GM23338 (cell line): ENCODE measurements at regions not wholly inside any gene's neighbourhood (a gene's known extent, or its start where the extent isn't known, plus 50 kb on each side); places are given as distances from the start of the nearest gene placed in this dataset.

Experiments used
- ATAC-seq: fragments of 200-7000 bp; cut with Tn5 transposase; 3 replicates; pipeline ENCODE4 v1.9.1; 2020
- DNase-seq: peaks from one replicate; pipeline ENCODE4 v3.0.0-alpha.2; 2015; ENCODE audit warnings: low spot score
- H2AFZ ChIP-seq: fragments of 200-600 bp; sonication (generic); 2 replicates; pipeline ENCODE4 v1.8.0; 2016; ENCODE audit warnings: antibody characterized with exemption, mild to moderate bottlenecking, moderate library complexity
- H3F3A ChIP-seq: fragments of 200-600 bp; sonication (generic); replicated peaks from 2 replicates; pipeline ENCODE4 v1.8.0; 2017; ENCODE audit warnings: antibody characterized with exemption, mixed run types, low read depth
- H3K27ac ChIP-seq: fragments of 200-600 bp; sonication (generic); 2 replicates; pipeline ENCODE4 v1.6.1; 2016; ENCODE audit warnings: low read depth
- H3K27me3 ChIP-seq: fragments of 200-600 bp; sonication (generic); 2 replicates; pipeline ENCODE4 v1.8.0; 2016; ENCODE audit warnings: mild to moderate bottlenecking, mixed run types, moderate library complexity; ENCODE audit not compliant: insufficient read depth
- H3K36me3 ChIP-seq: fragments of 200-600 bp; sonication (generic); 2 replicates; pipeline ENCODE4 v1.8.0; 2016; ENCODE audit warnings: mild to moderate bottlenecking; ENCODE audit not compliant: insufficient read depth
- H3K4me1 ChIP-seq: fragments of 200-600 bp; sonication (generic); 2 replicates; pipeline ENCODE4 v1.8.0; 2016; ENCODE audit warnings: mild to moderate bottlenecking, moderate library complexity; ENCODE audit not compliant: insufficient read depth
- H3K4me2 ChIP-seq: fragments of 200-600 bp; sonication (generic); 2 replicates; pipeline ENCODE4 v1.7.1; 2017; ENCODE audit warnings: mixed run types
- H3K4me3 ChIP-seq: fragments of 200-600 bp; sonication (generic); 2 replicates; pipeline ENCODE4 v1.6.1; 2016; ENCODE audit warnings: mixed run types
- H3K79me2 ChIP-seq: fragments of 200-600 bp; sonication (generic); replicated peaks from 2 replicates; pipeline ENCODE4 v1.8.0; 2017; ENCODE audit warnings: mild to moderate bottlenecking; ENCODE audit not compliant: insufficient read depth
- H3K9me2 ChIP-seq: fragments of 200-600 bp; sonication (generic); 2 replicates; pipeline ENCODE4 v1.8.0; 2017; ENCODE audit not compliant: insufficient read depth
- H4K20me1 ChIP-seq: fragments of 200-600 bp; sonication (generic); replicated peaks from 2 replicates; pipeline ENCODE4 v1.8.0; 2017; ENCODE audit warnings: mild to moderate bottlenecking; ENCODE audit not compliant: insufficient read depth
- H3K27ac Mint-ChIP-seq: 2 replicates; pipeline ENCODE4 v1.8.0; 2020; ENCODE audit warnings: inconsistent platforms, mild to moderate bottlenecking, moderate library complexity, mixed read lengths
- H3K27me3 Mint-ChIP-seq: 3 replicates; pipeline ENCODE4 v1.8.0; 2022; ENCODE audit warnings: low read depth, mild to moderate bottlenecking, moderate library complexity, mixed read lengths, inconsistent platforms; ENCODE audit not compliant: insufficient read depth, poor library complexity
- H3K36me3 Mint-ChIP-seq: 3 replicates; pipeline ENCODE4 v1.8.0; 2021; ENCODE audit warnings: low read depth, mild to moderate bottlenecking, inconsistent platforms, moderate library complexity, mixed read lengths
- H3K4me1 Mint-ChIP-seq: 3 replicates; pipeline ENCODE4 v1.8.0; 2020; ENCODE audit warnings: mild to moderate bottlenecking, inconsistent platforms, mixed read lengths
- H3K4me3 Mint-ChIP-seq: 3 replicates; pipeline ENCODE4 v1.8.0; 2021; ENCODE audit warnings: moderate library complexity, mild to moderate bottlenecking, inconsistent platforms, mixed read lengths
- H3K9me3 Mint-ChIP-seq: 3 replicates; pipeline ENCODE4 v1.8.0; 2020; ENCODE audit warnings: moderate library complexity, mild to moderate bottlenecking, inconsistent platforms, mixed read lengths
- CREB1 ChIP-seq: fragments of 250-450 bp; sonication (Bioruptor Pico); IDR thresholded peaks from 2 replicates; pipeline ENCODE4 v1.5.0; 2020; ENCODE audit warnings: low read depth, mild to moderate bottlenecking, moderate library complexity
- EZH2 ChIP-seq: fragments of 200-600 bp; sonication (generic); IDR thresholded peaks from one replicate; pipeline ENCODE4 v1.8.0; 2017; ENCODE audit warnings: antibody characterized with exemption, mild to moderate bottlenecking, low read depth; ENCODE audit not compliant: unreplicated experiment
- EZH2phosphoT487 ChIP-seq: fragments of 200-600 bp; sonication (generic); IDR thresholded peaks from one replicate; pipeline ENCODE4 v1.8.1; 2018; ENCODE audit warnings: antibody characterized with exemption; ENCODE audit not compliant: unreplicated experiment
- JUNB ChIP-seq: IDR thresholded peaks from one replicate; pipeline ENCODE4 v1.6.1; 2016; ENCODE audit warnings: antibody characterized with exemption; ENCODE audit not compliant: unreplicated experiment
- NANOG ChIP-seq: IDR thresholded peaks from 2 replicates; pipeline ENCODE4 v1.6.1; 2016; ENCODE audit warnings: antibody characterized with exemption, borderline replicate concordance
- POLR2AphosphoS5 ChIP-seq: IDR thresholded peaks from 2 replicates; pipeline ENCODE4 v1.6.1; 2016; ENCODE audit warnings: antibody characterized with exemption, low read depth
- STAT1 ChIP-seq: IDR thresholded peaks from one replicate; pipeline ENCODE4 v1.6.1; 2016; ENCODE audit warnings: antibody characterized with exemption; ENCODE audit not compliant: unreplicated experiment
- ZNF114 ChIP-seq: fragments of 250-450 bp; sonication (Bioruptor Pico); IDR thresholded peaks from 2 replicates; pipeline ENCODE4 v1.5.0; 2020; ENCODE audit warnings: mild to moderate bottlenecking, moderate library complexity
- TF ChIP-seq, protein P1 (sequence below): IDR thresholded peaks from 2 replicates; pipeline ENCODE4 v1.6.1; 2016; ENCODE audit warnings: antibody characterized with exemption
- TF ChIP-seq, protein P2 (sequence below): IDR thresholded peaks from one replicate; pipeline ENCODE4 v1.6.1; 2018; ENCODE audit warnings: antibody characterized with exemption; ENCODE audit not compliant: unreplicated experiment
- TF ChIP-seq, protein P3 (sequence below): fragments of 250-450 bp; sonication (Bioruptor Pico); IDR thresholded peaks from 2 replicates; pipeline ENCODE4 v1.5.0; 2020; ENCODE audit warnings: mild to moderate bottlenecking, moderate library complexity

DNA sequence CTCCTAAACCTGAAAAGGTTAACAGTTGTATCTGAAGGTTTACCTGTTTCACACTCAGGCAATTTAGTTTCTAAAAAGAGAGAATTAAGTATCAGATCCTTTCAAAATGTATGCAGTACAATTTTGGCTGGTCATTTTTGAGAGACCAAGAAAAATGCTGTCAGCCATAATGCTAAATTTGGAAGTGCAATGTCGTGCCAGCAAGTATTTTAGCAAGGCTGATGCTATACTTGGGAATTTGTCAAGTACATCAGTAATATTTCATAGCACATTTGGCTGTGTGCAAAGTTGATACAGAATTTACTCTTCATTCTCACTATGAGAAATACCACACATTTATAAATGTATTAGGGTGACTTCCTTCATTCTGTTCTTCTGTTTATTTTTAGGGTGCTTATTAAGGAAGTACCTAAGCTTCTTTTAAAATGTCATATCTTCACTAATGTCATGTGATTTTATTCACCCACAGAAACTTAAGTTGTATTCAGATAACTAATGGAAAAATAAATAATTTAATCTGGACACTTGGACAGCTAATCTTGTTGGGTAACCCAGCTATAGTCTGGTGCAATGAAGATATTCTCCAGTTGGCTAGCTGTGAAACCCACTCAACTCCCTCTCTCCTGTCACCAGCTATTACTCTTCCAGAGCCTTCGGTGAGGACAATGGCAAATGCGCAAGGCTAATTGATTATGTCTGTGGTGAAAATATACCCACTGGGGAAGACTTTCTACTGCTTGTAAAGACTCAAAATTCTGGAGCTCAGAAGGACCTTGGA is 84.2 kb upstream of the TLL1 start:
- Mint-ChIP-seq H3K9me3 (no peaks in the 10 kb centered on the region), H3K27ac (no peak overlapping the region), H3K27me3 (no peaks in the 10 kb centered on the region), H3K4me1 (peaks cover 2% of the 10 kb centered on the region; the same call in 2 of the 3 replicates), H3K36me3 (no peaks in the 10 kb centered on the region; the same call in 2 of the 3 replicates), H3K4me3 (no peak overlapping the region)
- H3K79me2 ChIP-seq: no peaks in the 10 kb centered on the region
- no peaks in the 10 kb centered on the region for H4K20me1 ChIP-seq
- TF ChIP-seq EZH2phosphoT487 (no peak), STAT1 (no peak), NANOG (no peak)
- H3K4me1 ChIP-seq: peaks cover 3% of the 10 kb centered on the region
- ATAC-seq (no peak), DNase-seq (no peak)
- H3K4me2 ChIP-seq: no peak overlapping the region
- H3K36me3 ChIP-seq: no peaks in the 10 kb centered on the region
- no peaks in the 10 kb centered on the region; the same call in 1 of the 2 replicates for H3K9me2 ChIP-seq
- no peak overlapping the region for H3K4me3 ChIP-seq
- no peak overlapping the region for H3K27ac ChIP-seq
- no peak overlapping the region for H2AFZ ChIP-seq
- no peaks in the 10 kb centered on the region for H3K27me3 ChIP-seq
- H3F3A ChIP-seq: no peaks in the 10 kb centered on the region

DNA sequence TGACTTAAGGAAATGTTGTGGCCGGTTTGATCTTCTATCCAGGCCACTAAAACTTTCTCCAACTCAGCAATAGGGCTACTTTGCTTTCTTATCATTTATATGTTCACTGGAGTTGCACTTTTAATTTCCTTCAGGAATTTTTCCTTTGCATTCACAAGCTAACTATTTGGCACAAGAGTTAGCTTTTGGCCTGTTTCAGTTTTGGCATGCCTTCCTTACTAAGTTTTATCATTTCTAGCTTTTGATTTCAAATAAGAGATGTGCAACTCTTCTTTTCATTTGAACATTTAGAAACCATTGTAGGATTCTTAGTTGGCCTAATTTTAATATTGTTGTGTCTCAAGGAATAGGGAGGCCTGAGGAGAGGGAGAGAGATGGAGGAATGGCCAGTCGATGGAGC is 79.8 kb upstream of the TLL1 start:
- TF ChIP-seq JUNB (no peak), CREB1 (CRISPR knock-in tag) (no peak), POLR2AphosphoS5 (no peak), EZH2 (no peak), ZNF114 (CRISPR knock-in tag) (no peak), EZH2phosphoT487 (no peak), STAT1 (no peak), NANOG (no peak)
- TF ChIP-seq, protein P1, sequence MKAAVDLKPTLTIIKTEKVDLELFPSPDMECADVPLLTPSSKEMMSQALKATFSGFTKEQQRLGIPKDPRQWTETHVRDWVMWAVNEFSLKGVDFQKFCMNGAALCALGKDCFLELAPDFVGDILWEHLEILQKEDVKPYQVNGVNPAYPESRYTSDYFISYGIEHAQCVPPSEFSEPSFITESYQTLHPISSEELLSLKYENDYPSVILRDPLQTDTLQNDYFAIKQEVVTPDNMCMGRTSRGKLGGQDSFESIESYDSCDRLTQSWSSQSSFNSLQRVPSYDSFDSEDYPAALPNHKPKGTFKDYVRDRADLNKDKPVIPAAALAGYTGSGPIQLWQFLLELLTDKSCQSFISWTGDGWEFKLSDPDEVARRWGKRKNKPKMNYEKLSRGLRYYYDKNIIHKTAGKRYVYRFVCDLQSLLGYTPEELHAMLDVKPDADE: no peak
- TF ChIP-seq, protein P2, sequence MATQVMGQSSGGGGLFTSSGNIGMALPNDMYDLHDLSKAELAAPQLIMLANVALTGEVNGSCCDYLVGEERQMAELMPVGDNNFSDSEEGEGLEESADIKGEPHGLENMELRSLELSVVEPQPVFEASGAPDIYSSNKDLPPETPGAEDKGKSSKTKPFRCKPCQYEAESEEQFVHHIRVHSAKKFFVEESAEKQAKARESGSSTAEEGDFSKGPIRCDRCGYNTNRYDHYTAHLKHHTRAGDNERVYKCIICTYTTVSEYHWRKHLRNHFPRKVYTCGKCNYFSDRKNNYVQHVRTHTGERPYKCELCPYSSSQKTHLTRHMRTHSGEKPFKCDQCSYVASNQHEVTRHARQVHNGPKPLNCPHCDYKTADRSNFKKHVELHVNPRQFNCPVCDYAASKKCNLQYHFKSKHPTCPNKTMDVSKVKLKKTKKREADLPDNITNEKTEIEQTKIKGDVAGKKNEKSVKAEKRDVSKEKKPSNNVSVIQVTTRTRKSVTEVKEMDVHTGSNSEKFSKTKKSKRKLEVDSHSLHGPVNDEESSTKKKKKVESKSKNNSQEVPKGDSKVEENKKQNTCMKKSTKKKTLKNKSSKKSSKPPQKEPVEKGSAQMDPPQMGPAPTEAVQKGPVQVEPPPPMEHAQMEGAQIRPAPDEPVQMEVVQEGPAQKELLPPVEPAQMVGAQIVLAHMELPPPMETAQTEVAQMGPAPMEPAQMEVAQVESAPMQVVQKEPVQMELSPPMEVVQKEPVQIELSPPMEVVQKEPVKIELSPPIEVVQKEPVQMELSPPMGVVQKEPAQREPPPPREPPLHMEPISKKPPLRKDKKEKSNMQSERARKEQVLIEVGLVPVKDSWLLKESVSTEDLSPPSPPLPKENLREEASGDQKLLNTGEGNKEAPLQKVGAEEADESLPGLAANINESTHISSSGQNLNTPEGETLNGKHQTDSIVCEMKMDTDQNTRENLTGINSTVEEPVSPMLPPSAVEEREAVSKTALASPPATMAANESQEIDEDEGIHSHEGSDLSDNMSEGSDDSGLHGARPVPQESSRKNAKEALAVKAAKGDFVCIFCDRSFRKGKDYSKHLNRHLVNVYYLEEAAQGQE: no peak
- TF ChIP-seq, protein P3, sequence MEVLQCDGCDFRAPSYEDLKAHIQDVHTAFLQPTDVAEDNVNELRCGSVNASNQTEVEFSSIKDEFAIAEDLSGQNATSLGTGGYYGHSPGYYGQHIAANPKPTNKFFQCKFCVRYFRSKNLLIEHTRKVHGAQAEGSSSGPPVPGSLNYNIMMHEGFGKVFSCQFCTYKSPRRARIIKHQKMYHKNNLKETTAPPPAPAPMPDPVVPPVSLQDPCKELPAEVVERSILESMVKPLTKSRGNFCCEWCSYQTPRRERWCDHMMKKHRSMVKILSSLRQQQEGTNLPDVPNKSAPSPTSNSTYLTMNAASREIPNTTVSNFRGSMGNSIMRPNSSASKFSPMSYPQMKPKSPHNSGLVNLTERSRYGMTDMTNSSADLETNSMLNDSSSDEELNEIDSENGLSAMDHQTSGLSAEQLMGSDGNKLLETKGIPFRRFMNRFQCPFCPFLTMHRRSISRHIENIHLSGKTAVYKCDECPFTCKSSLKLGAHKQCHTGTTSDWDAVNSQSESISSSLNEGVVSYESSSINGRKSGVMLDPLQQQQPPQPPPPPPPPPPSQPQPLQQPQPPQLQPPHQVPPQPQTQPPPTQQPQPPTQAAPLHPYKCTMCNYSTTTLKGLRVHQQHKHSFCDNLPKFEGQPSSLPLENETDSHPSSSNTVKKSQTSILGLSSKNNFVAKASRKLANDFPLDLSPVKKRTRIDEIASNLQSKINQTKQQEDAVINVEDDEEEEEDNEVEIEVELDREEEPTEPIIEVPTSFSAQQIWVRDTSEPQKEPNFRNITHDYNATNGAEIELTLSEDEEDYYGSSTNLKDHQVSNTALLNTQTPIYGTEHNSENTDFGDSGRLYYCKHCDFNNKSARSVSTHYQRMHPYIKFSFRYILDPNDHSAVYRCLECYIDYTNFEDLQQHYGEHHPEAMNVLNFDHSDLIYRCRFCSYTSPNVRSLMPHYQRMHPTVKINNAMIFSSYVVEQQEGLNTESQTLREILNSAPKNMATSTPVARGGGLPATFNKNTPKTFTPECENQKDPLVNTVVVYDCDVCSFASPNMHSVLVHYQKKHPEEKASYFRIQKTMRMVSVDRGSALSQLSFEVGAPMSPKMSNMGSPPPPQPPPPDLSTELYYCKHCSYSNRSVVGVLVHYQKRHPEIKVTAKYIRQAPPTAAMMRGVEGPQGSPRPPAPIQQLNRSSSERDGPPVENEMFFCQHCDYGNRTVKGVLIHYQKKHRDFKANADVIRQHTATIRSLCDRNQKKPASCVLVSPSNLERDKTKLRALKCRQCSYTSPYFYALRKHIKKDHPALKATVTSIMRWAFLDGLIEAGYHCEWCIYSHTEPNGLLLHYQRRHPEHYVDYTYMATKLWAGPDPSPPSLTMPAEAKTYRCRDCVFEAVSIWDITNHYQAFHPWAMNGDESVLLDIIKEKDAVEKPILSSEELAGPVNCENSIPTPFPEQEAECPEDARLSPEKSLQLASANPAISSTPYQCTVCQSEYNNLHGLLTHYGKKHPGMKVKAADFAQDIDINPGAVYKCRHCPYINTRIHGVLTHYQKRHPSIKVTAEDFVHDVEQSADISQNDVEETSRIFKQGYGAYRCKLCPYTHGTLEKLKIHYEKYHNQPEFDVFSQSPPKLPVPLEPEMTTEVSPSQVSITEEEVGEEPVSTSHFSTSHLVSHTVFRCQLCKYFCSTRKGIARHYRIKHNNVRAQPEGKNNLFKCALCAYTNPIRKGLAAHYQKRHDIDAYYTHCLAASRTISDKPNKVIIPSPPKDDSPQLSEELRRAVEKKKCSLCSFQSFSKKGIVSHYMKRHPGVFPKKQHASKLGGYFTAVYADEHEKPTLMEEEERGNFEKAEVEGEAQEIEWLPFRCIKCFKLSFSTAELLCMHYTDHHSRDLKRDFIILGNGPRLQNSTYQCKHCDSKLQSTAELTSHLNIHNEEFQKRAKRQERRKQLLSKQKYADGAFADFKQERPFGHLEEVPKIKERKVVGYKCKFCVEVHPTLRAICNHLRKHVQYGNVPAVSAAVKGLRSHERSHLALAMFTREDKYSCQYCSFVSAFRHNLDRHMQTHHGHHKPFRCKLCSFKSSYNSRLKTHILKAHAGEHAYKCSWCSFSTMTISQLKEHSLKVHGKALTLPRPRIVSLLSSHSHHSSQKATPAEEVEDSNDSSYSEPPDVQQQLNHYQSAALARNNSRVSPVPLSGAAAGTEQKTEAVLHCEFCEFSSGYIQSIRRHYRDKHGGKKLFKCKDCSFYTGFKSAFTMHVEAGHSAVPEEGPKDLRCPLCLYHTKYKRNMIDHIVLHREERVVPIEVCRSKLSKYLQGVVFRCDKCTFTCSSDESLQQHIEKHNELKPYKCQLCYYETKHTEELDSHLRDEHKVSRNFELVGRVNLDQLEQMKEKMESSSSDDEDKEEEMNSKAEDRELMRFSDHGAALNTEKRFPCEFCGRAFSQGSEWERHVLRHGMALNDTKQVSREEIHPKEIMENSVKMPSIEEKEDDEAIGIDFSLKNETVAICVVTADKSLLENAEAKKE (CRISPR knock-in tag): no peak
- H3K4me1 Mint-ChIP-seq: no peaks in the 10 kb centered on the region
- Histone ChIP-seq H3K79me2 (no peaks in the 10 kb centered on the region), H4K20me1 (no peaks in the 10 kb centered on the region), H3F3A (no peaks in the 10 kb centered on the region), H3K27ac (no peak overlapping the region), H3K36me3 (no peaks in the 10 kb centered on the region), H3K4me1 (no peaks in the 10 kb centered on the region), H3K9me2 (no peaks in the 10 kb centered on the region; the same call in 1 of the 2 replicates), H3K4me3 (no peak overlapping the region), H3K27me3 (no peaks in the 10 kb centered on the region), H2AFZ (no peak overlapping the region), H3K4me2 (no peak overlapping the region)
- no peak for DNase-seq
- H3K36me3 Mint-ChIP-seq: no peaks in the 10 kb centered on the region; the same call in 2 of the 3 replicates
- no peaks in the 10 kb centered on the region for H3K9me3 Mint-ChIP-seq
- no peak overlapping the region for H3K4me3 Mint-ChIP-seq
- no peaks in the 10 kb centered on the region for H3K27me3 Mint-ChIP-seq
- no peak overlapping the region for H3K27ac Mint-ChIP-seq
- no peak for ATAC-seq
